ENCODE measurements at regions not wholly inside any gene's neighbourhood (a gene's known extent, or its start where the extent isn't known, plus 50 kb on each side); places are given as distances from the start of the nearest gene placed in this dataset.

DNA sequence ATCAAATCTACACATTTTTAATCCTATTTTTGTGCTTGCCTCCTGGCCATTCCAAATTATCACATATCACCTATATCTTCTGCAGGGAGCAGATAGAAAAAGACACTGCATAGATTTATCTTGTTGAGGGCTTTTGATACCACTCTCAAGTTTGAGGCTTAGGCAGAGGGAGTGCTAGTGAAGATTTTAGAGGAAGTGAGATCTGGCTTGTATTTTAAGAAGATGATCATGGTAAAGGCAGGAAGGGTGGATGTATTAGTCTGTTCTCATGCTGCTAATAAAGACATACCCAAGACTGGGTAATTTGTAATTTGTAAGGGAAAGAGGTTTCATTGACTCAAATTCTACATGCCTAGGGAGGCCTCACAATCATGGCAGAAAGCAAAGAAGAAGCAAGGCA lies 220.9 kb upstream of the TUT7 start:
- ChIA-PET CTCF (ENCODE audit: low intra/inter-chr PET ratio) (no interaction called here), POLR2A (no interaction called here)
- no peak for FAIRE-seq
- Histone ChIP-seq H3K4me1 (replicated peaks in 1 of 2; ENCODE audit: control insufficient read depth in 2 of 2, insufficient read depth in 2 of 2, low read length in 2 of 2) (no peaks in the 10 kb centered on the region), H3K4me3 (no peak overlapping the region), H3K36me3 (ENCODE audit: control insufficient read depth, insufficient read depth, low read length) (no peaks in the 10 kb centered on the region), H4K20me1 (replicated peaks; ENCODE audit: control insufficient read depth, insufficient read depth, low read length) (no peaks in the 10 kb centered on the region), H2AFZ (ENCODE audit: low read depth, low read length) (no peak overlapping the region), H3K9ac (ENCODE audit: insufficient read depth in 1 of 2, low read depth in 2 of 2, low read length in 2 of 2) (no peak overlapping the region), H3K9me3 (replicated peaks; ENCODE audit: control insufficient read depth, insufficient read depth, low read depth, low read length) (no peaks in the 10 kb centered on the region), H3K79me2 (ENCODE audit: control insufficient read depth, insufficient read depth, low read length) (no peaks in the 10 kb centered on the region), H3K27me3 (ENCODE audit: control insufficient read depth in 2 of 2, insufficient read depth in 2 of 2, low read length in 2 of 2) (peaks cover 0 to 16% of the 10 kb centered on the region in 2 experiments; a peak in 2 of 5 replicates), H3K4me2 (ENCODE audit: insufficient read depth, low read length) (no peak overlapping the region), H3K9me1 (ENCODE audit: control insufficient read depth, insufficient read depth, low read length) (no peaks in the 10 kb centered on the region), H3K27ac (ENCODE audit: extremely low read depth, low read depth, low read length) (no peak overlapping the region)
- in situ Hi-C loops (cut with MboI) (no loop called here), intact Hi-C loops (cut with micrococcal nuclease) (no loop called here)
- DNase-seq (ENCODE audit: extremely low read depth in 1 of 4, low spot score in 3 of 4): no peak
- BruUV-seq (replicated peaks): no TSS peak
- no peak for ATAC-seq
- no peak for TF ChIP-seq CBX8 (IDR thresholded peaks at IDR 0.05; ENCODE audit: borderline replicate concordance, extremely low read depth, low read depth, low read length, poor library complexity, severe bottlenecking)
- TF ChIP-seq TBL1XR1 (IDR thresholded peaks at IDR 0.05; ENCODE audit: low read length in 2 of 2): no peak
- no peak for TF ChIP-seq EP300 (IDR thresholded peaks at IDR 0.05; ENCODE audit: low read length)
- no peak for TF ChIP-seq SNIP1 (IDR thresholded peaks at IDR 0.05; ENCODE audit: low read depth)
- TF ChIP-seq ZKSCAN8 (CRISPR knock-in tag; IDR thresholded peaks at IDR 0.05): no peak
- TF ChIP-seq, protein P1, sequence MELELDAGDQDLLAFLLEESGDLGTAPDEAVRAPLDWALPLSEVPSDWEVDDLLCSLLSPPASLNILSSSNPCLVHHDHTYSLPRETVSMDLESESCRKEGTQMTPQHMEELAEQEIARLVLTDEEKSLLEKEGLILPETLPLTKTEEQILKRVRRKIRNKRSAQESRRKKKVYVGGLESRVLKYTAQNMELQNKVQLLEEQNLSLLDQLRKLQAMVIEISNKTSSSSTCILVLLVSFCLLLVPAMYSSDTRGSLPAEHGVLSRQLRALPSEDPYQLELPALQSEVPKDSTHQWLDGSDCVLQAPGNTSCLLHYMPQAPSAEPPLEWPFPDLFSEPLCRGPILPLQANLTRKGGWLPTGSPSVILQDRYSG (tag; conservative IDR thresholded peaks at IDR 0.05; ENCODE audit: low read depth): no peak
- no peak for TF ChIP-seq SLC30A9 (CRISPR knock-in tag; IDR thresholded peaks at IDR 0.05)
- TF ChIP-seq ZC3H11A (IDR thresholded peaks at IDR 0.05; ENCODE audit: low read depth, low read length): no peak
- TF ChIP-seq CBFB (CRISPR knock-in tag; IDR thresholded peaks at IDR 0.05): no peak
- TF ChIP-seq NUFIP1 (IDR thresholded peaks at IDR 0.05; ENCODE audit: partially characterized antibody): no peak
- TF ChIP-seq KDM5B (IDR thresholded peaks at IDR 0.05; ENCODE audit: insufficient replicate concordance, low read depth, low read length): no peak
- TF ChIP-seq ELF2 (CRISPR knock-in tag; IDR thresholded peaks at IDR 0.05): no peak
- no peak for TF ChIP-seq FIP1L1 (IDR thresholded peaks at IDR 0.05; ENCODE audit: low read depth, low read length, poor library complexity, severe bottlenecking)
- TF ChIP-seq LEF1 (IDR thresholded peaks at IDR 0.05): no peak
- no peak for TF ChIP-seq NFYB (IDR thresholded peaks at IDR 0.05; ENCODE audit: extremely low read depth, insufficient read length)
- TF ChIP-seq, protein P2, sequence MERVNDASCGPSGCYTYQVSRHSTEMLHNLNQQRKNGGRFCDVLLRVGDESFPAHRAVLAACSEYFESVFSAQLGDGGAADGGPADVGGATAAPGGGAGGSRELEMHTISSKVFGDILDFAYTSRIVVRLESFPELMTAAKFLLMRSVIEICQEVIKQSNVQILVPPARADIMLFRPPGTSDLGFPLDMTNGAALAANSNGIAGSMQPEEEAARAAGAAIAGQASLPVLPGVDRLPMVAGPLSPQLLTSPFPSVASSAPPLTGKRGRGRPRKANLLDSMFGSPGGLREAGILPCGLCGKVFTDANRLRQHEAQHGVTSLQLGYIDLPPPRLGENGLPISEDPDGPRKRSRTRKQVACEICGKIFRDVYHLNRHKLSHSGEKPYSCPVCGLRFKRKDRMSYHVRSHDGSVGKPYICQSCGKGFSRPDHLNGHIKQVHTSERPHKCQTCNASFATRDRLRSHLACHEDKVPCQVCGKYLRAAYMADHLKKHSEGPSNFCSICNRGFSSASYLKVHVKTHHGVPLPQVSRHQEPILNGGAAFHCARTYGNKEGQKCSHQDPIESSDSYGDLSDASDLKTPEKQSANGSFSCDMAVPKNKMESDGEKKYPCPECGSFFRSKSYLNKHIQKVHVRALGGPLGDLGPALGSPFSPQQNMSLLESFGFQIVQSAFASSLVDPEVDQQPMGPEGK (CRISPR knock-in tag; IDR thresholded peaks at IDR 0.05; ENCODE audit: borderline replicate concordance): no peak
- TF ChIP-seq, protein P3, sequence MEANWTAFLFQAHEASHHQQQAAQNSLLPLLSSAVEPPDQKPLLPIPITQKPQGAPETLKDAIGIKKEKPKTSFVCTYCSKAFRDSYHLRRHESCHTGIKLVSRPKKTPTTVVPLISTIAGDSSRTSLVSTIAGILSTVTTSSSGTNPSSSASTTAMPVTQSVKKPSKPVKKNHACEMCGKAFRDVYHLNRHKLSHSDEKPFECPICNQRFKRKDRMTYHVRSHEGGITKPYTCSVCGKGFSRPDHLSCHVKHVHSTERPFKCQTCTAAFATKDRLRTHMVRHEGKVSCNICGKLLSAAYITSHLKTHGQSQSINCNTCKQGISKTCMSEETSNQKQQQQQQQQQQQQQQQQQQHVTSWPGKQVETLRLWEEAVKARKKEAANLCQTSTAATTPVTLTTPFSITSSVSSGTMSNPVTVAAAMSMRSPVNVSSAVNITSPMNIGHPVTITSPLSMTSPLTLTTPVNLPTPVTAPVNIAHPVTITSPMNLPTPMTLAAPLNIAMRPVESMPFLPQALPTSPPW (CRISPR knock-in tag; IDR thresholded peaks at IDR 0.05): no peak
- TF ChIP-seq MYBL2 (IDR thresholded peaks at IDR 0.05; ENCODE audit: low read depth): no peak
- TF ChIP-seq MYBL2 (CRISPR knock-in tag; IDR thresholded peaks at IDR 0.05; ENCODE audit: borderline replicate concordance): no peak

All from K562 (cell line).